ENCODE measurements at regions not wholly inside any gene's neighbourhood (a gene's known extent, or its start where the extent isn't known, plus 50 kb on each side); places are given as distances from the start of the nearest gene placed in this dataset.

DNA sequence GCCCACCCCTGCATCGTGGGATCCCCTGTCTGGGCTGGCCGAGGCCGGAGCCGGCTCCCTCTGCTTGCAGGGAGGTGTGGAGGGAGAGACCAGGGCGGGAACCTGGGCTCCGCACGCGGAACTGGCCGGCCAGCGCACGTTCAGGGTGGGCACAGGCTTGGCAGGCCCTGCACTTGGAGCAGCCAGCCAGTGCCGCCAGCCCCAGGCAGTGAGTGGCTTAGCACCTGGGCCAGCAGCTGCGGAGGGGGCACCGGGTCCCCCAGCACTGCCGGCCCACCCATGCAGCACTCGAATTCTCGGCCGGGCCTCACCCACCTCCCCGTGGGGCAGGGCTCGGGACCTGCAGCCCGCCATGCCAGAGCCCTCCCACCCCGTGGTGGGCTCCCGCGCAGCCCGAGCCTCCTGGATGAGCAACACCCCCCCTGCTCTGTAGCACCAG is 422.6 kb downstream of the AMY1C start:
- no peak overlapping the region for H3K4me3 ChIP-seq (replicated peaks; ENCODE audit: low read depth, low read length)
- H3K36me3 ChIP-seq (ENCODE audit: control insufficient read depth, insufficient read depth, low read length): no peaks in the 10 kb centered on the region
- H3K27me3 ChIP-seq (replicated peaks; ENCODE audit: control insufficient read depth, insufficient read depth, low read length): no peaks in the 10 kb centered on the region
- TF ChIP-seq, protein P1, sequence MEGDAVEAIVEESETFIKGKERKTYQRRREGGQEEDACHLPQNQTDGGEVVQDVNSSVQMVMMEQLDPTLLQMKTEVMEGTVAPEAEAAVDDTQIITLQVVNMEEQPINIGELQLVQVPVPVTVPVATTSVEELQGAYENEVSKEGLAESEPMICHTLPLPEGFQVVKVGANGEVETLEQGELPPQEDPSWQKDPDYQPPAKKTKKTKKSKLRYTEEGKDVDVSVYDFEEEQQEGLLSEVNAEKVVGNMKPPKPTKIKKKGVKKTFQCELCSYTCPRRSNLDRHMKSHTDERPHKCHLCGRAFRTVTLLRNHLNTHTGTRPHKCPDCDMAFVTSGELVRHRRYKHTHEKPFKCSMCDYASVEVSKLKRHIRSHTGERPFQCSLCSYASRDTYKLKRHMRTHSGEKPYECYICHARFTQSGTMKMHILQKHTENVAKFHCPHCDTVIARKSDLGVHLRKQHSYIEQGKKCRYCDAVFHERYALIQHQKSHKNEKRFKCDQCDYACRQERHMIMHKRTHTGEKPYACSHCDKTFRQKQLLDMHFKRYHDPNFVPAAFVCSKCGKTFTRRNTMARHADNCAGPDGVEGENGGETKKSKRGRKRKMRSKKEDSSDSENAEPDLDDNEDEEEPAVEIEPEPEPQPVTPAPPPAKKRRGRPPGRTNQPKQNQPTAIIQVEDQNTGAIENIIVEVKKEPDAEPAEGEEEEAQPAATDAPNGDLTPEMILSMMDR (IDR thresholded peaks at IDR 0.05; ENCODE audit: insufficient read depth, low read length, poor library complexity, severe bottlenecking): no peak
- DNase-seq (ENCODE audit: extremely low read depth, insufficient read length): no peak

DNA sequence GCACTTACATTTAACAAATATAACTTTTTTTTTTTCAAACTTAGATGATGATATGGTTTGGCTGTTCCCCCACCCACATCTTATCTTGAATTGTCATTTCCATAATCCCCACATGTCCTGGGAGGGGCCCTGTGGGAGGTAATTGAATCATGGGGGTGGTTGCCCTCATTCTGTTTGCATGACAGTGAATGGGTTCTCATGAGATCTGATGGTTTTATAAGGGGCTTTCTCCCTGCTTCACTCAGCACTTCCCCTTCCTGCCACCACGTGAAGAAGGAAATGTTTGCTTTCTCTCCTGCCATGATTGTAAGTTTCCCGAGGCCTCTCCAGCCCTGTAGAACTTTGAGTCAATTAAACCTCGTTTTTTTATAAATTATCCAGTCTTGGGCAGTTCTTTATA is 432.6 kb downstream of the AMY1C start:
- Histone ChIP-seq H3K27me3 (replicated peaks; ENCODE audit: control insufficient read depth, insufficient read depth, low read length) (no peaks in the 10 kb centered on the region), H3K4me3 (replicated peaks; ENCODE audit: low read depth, low read length) (no peak overlapping the region), H3K36me3 (ENCODE audit: control insufficient read depth, insufficient read depth, low read length) (no peaks in the 10 kb centered on the region)
- TF ChIP-seq, protein P1 (IDR thresholded peaks at IDR 0.05; ENCODE audit: insufficient read depth, low read length, poor library complexity, severe bottlenecking): no peak
- no peak for DNase-seq (ENCODE audit: extremely low read depth, insufficient read length)

DNA sequence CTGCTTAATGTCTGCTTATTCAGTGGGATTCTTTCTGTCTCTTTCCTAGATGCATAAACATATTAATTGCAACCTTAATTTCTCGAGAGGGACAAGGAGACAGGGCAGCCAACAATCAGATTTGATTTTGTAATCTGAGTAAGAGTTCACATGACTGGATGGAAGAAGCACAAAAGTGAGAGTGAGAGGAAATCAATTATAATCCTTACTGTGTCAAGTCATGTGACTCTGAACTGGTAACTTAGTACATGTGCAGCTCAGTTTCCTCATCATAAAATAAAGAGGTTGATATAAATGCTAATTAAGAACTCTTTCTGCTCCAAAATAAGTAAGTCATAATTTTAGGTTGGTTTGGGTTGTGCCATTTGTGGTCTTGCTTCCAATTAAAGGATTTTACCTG is 439.5 kb downstream of the AMY1C start:
- Histone ChIP-seq H3K4me3 (replicated peaks; ENCODE audit: low read depth, low read length) (no peak overlapping the region), H3K27me3 (replicated peaks; ENCODE audit: control insufficient read depth, insufficient read depth, low read length) (no peaks in the 10 kb centered on the region), H3K36me3 (ENCODE audit: control insufficient read depth, insufficient read depth, low read length) (no peaks in the 10 kb centered on the region)
- no peak for DNase-seq (ENCODE audit: extremely low read depth, insufficient read length)
- TF ChIP-seq, protein P1 (IDR thresholded peaks at IDR 0.05; ENCODE audit: insufficient read depth, low read length, poor library complexity, severe bottlenecking): no peak

DNA sequence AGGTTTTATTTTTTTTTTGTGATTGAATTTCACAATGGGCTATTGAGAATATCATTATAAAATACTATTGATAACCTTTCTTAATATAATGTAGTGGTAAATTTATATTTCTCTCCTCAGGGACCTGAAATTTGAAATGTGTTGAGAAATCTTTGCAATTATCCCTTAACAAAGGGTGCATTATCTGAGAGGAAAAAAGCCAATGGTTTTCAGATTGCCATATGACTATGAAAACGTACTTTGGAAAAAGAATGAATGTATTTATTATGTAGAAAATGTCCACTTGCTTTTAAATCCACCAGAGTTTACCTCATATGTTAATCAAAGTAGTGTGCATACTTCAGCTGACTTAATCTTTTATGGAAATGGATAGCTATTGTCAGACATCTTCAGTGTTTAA is 441.1 kb downstream of the AMY1C start:
- Histone ChIP-seq H3K4me3 (replicated peaks; ENCODE audit: low read depth, low read length) (no peak overlapping the region), H3K27me3 (replicated peaks; ENCODE audit: control insufficient read depth, insufficient read depth, low read length) (no peaks in the 10 kb centered on the region), H3K36me3 (ENCODE audit: control insufficient read depth, insufficient read depth, low read length) (no peaks in the 10 kb centered on the region)
- TF ChIP-seq, protein P1 (IDR thresholded peaks at IDR 0.05; ENCODE audit: insufficient read depth, low read length, poor library complexity, severe bottlenecking): no peak
- no peak for DNase-seq (ENCODE audit: extremely low read depth, insufficient read length)

DNA sequence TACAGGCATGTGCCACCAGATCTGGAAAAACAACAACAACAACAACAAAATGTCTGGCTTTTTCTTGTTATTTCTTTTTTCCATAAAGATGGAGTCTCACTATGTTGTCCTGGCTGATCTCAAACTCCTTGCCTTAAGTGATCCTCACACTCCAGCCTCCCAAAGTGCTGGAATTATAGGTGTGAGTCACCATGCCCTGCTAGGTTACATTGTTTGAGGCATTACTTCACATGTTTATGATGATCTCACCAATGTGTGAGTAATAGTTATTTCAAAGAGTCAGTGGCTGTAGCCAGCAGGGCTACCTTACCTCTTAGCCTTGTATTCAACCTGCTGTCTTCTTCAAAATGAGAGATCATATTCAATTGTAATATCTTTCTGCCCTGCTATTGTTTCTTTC is 445.7 kb downstream of the AMY1C start:
- Histone ChIP-seq H3K4me3 (replicated peaks; ENCODE audit: low read depth, low read length) (no peak overlapping the region), H3K27me3 (replicated peaks; ENCODE audit: control insufficient read depth, insufficient read depth, low read length) (no peaks in the 10 kb centered on the region), H3K36me3 (ENCODE audit: control insufficient read depth, insufficient read depth, low read length) (no peaks in the 10 kb centered on the region)
- no peak for DNase-seq (ENCODE audit: extremely low read depth, insufficient read length)
- TF ChIP-seq, protein P1 (IDR thresholded peaks at IDR 0.05; ENCODE audit: insufficient read depth, low read length, poor library complexity, severe bottlenecking): no peak

DNA sequence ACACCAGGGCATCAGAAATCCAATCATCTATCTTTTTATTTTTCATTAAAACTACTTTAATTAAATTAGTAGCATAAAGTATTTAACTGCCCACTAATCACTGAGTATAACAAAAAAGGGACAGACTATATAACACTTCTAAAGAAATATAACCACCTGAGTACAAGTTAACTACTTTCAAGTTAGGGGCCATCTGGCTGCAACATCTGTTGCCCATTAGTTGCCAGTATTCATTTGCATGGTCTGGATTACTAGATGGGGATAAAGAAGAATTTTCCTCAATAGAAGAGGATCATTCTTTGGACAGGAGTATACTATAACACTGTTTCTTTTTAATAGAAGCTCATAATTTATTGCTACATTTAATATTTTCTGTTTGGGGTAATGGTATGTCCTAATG is 446.4 kb downstream of the AMY1C start:
- TF ChIP-seq, protein P1 (IDR thresholded peaks at IDR 0.05; ENCODE audit: insufficient read depth, low read length, poor library complexity, severe bottlenecking): no peak
- no peaks in the 10 kb centered on the region for H3K36me3 ChIP-seq (ENCODE audit: control insufficient read depth, insufficient read depth, low read length)
- no peak for DNase-seq (ENCODE audit: extremely low read depth, insufficient read length)
- H3K27me3 ChIP-seq (replicated peaks; ENCODE audit: control insufficient read depth, insufficient read depth, low read length): no peaks in the 10 kb centered on the region
- no peak overlapping the region for H3K4me3 ChIP-seq (replicated peaks; ENCODE audit: low read depth, low read length)
